Sigmoid colon (tissue), 4 donors: ENCODE measurements at regions not wholly inside any gene's neighbourhood (a gene's known extent, or its start where the extent isn't known, plus 50 kb on each side); places are given as distances from the start of the nearest gene placed in this dataset.

Experiments
- CTCF ChIP-seq, 4 experiments: fragments of 450-650 bp in 3 of 4; fragments of 200-600 bp in 1 of 4; IDR thresholded peaks; one replicate each; pipeline ENCODE4 v1.5.1; 2016 to 2019; ENCODE audit warnings: antibody characterized with exemption in 4 of 4, mild to moderate bottlenecking in 3 of 4, moderate library complexity in 2 of 4
- EP300 ChIP-seq, 4 donors: sonication (generic); formaldehyde crosslinking; IDR thresholded peaks; one replicate each; pipeline ENCODE4 v1.6.1; 2017; ENCODE audit warnings: antibody characterized with exemption in 4 of 4
- POLR2A ChIP-seq, 2 donors: fragments of 450-650 bp; IDR thresholded peaks; one replicate each; pipeline ENCODE4 v1.6.1; 2016; ENCODE audit warnings: antibody characterized with exemption in 2 of 2, mild to moderate bottlenecking in 2 of 2, moderate library complexity in 2 of 2
- POLR2AphosphoS5 ChIP-seq, 4 donors: sonication (generic); formaldehyde crosslinking; IDR thresholded peaks; one replicate each; pipeline ENCODE4 v1.6.1; 2017; ENCODE audit warnings: antibody characterized with exemption in 4 of 4

- TF ChIP-seq CTCF (IDR thresholded peaks at IDR 0.05), result no peak
- TF ChIP-seq POLR2A (IDR thresholded peaks at IDR 0.05), result no peak
- TF ChIP-seq EP300 (IDR thresholded peaks at IDR 0.05), result no peak
- TF ChIP-seq POLR2AphosphoS5 (IDR thresholded peaks at IDR 0.05), result no peak
Observed at GRCh38 chr1:106968644-106969043, 87.8 kb upstream of the PRMT6 start.
